ENCODE measurements at regions not wholly inside any gene's neighbourhood (a gene's known extent, or its start where the extent isn't known, plus 50 kb on each side); places are given as distances from the start of the nearest gene placed in this dataset.

DNA sequence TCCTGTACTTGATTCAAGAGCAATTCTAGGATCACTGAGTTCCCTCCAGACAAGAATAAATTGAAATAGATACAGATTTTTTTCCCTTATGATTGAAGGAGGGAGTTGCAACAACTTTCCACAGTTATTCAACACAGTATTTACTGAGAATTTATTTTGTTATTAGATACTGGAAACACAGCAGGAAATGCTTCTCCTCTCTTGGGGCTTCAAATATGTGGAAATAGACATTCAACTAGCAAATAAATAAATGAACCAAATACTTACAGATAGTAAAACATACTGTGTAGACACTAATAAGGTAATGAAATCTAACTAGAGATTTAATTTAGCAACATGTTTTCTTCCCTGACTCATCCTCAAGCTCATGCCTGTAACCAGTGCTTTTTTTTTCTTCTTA lies 169.2 kb downstream of the LNPK start:
- DNase-seq (ENCODE audit: low read depth in 1 of 2, low spot score in 1 of 2): no peak
- no peak overlapping the region for H3K27ac ChIP-seq
- no peak overlapping the region for H3K4me3 ChIP-seq
- no peak for FAIRE-seq
- ATAC-seq: no peak
- H3K9me3 ChIP-seq: no peaks in the 10 kb centered on the region
- no peak for TF ChIP-seq KDM1A (IDR thresholded peaks at IDR 0.05; ENCODE audit: low read depth)
- no peak for TF ChIP-seq HEYL (CRISPR knock-in tag; IDR thresholded peaks at IDR 0.05)
- no peak for TF ChIP-seq HDAC2 (IDR thresholded peaks at IDR 0.05)
- no peak for TF ChIP-seq MYC (IDR thresholded peaks at IDR 0.05; ENCODE audit: borderline replicate concordance, low read length)
- no peak for TF ChIP-seq RFX5 (IDR thresholded peaks at IDR 0.05)
- no peak for TF ChIP-seq HES2 (IDR thresholded peaks at IDR 0.05)
- TF ChIP-seq SREBF2 (IDR thresholded peaks at IDR 0.05): no peak
- TF ChIP-seq RCOR1 (IDR thresholded peaks at IDR 0.05; ENCODE audit: low read depth, low read length): no peak
- TF ChIP-seq ELK1 (IDR thresholded peaks at IDR 0.05; ENCODE audit: low read depth, low read length): no peak
- no peak for TF ChIP-seq EHMT2 (IDR thresholded peaks at IDR 0.05; ENCODE audit: low read depth)
- no peak for TF ChIP-seq CBX8 (IDR thresholded peaks at IDR 0.05)
- TF ChIP-seq BHLHE40 (IDR thresholded peaks at IDR 0.05; ENCODE audit: low read depth, low read length): no peak
- no peak for TF ChIP-seq REST (IDR thresholded peaks at IDR 0.05)
- TF ChIP-seq CHD4 (IDR thresholded peaks at IDR 0.05; ENCODE audit: borderline replicate concordance): no peak
- TF ChIP-seq, protein P1, sequence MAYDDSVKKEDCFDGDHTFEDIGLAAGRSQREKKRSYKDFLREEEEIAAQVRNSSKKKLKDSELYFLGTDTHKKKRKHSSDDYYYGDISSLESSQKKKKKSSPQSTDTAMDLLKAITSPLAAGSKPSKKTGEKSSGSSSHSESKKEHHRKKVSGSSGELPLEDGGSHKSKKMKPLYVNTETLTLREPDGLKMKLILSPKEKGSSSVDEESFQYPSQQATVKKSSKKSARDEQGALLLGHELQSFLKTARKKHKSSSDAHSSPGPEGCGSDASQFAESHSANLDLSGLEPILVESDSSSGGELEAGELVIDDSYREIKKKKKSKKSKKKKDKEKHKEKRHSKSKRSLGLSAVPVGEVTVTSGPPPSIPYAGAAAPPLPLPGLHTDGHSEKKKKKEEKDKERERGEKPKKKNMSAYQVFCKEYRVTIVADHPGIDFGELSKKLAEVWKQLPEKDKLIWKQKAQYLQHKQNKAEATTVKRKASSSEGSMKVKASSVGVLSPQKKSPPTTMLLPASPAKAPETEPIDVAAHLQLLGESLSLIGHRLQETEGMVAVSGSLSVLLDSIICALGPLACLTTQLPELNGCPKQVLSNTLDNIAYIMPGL (CRISPR knock-in tag; IDR thresholded peaks at IDR 0.05; ENCODE audit: borderline replicate concordance): no peak
- TF ChIP-seq JUN (IDR thresholded peaks at IDR 0.05): no peak
- no peak for TF ChIP-seq HOXB5 (CRISPR knock-in tag; IDR thresholded peaks at IDR 0.05)
- no peak for TF ChIP-seq ZNF302 (CRISPR knock-in tag; IDR thresholded peaks at IDR 0.05)
- POLR2A ChIA-PET: no interaction called here
- CTCF ChIA-PET: interaction anchor here (0.6 kb wide), 1 partner anchor 9 kb away, joined by 3 read pairs; no protein-coding TSS in a partner anchor
- no peaks in the 10 kb centered on the region for H3K4me1 ChIP-seq
- no peak overlapping the region for H3K4me2 ChIP-seq

DNA sequence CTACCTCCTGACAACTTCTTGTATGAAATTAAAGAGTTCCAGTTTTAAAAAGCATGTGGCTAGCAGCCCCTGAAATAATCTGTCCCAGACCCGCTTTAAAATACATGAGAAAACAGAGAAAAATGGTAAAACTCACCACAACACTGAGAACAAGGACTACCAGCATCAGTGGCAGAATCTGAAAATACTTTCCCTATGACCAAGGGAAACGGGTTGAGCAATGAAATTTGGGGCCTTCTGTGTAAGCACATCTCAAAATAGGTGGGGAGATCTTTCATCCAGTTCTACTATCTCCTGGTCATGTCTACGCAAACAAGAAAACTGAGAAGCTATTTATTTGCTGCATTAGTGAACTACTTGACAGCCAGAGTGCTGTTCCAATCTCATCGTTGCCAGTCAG lies 172.3 kb downstream of the LNPK start:
- CTCF ChIA-PET: no interaction called here
- H3K27ac ChIP-seq: no peak overlapping the region
- DNase-seq (ENCODE audit: low read depth in 1 of 2, low spot score in 1 of 2): no peak
- no peak for FAIRE-seq
- H3K4me1 ChIP-seq: no peaks in the 10 kb centered on the region
- no peak overlapping the region for H3K4me3 ChIP-seq
- no peak for TF ChIP-seq CBX8 (IDR thresholded peaks at IDR 0.05)
- TF ChIP-seq ZNF302 (CRISPR knock-in tag; IDR thresholded peaks at IDR 0.05): no peak
- TF ChIP-seq SREBF2 (IDR thresholded peaks at IDR 0.05): no peak
- TF ChIP-seq HEYL (CRISPR knock-in tag; IDR thresholded peaks at IDR 0.05): no peak
- TF ChIP-seq NFE2L2 (conservative IDR thresholded peaks at IDR 0.05; ENCODE audit: low read length): no peak
- no peak for TF ChIP-seq HES2 (IDR thresholded peaks at IDR 0.05)
- no peak for TF ChIP-seq ELK1 (IDR thresholded peaks at IDR 0.05; ENCODE audit: low read depth, low read length)
- TF ChIP-seq GATA3 (IDR thresholded peaks at IDR 0.05; ENCODE audit: borderline replicate concordance): no peak
- no peak for TF ChIP-seq RNF2 (IDR thresholded peaks at IDR 0.05; ENCODE audit: borderline replicate concordance, low read depth)
- POLR2A ChIA-PET: no interaction called here
- H3K4me2 ChIP-seq: no peak overlapping the region
- ATAC-seq: no peak
- WGBS (ENCODE audit: missing lambda C conversion rate): 23% methylated on average over 4 of the region's 4 CpGs
- no peaks in the 10 kb centered on the region for H3K9me3 ChIP-seq
